ENCODE measurements at regions not wholly inside any gene's neighbourhood (a gene's known extent, or its start where the extent isn't known, plus 50 kb on each side); places are given as distances from the start of the nearest gene placed in this dataset.
"Not testable (repeated sequence)": the region's sequence is repeated elsewhere in the genome, so short reads cannot be mapped to it uniquely, and the experiment has no call there.

GRCh38 chr6:71088166-71088565 is 131.3 kb upstream of the B3GAT2 start:
- TF ChIP-seq, protein P1, sequence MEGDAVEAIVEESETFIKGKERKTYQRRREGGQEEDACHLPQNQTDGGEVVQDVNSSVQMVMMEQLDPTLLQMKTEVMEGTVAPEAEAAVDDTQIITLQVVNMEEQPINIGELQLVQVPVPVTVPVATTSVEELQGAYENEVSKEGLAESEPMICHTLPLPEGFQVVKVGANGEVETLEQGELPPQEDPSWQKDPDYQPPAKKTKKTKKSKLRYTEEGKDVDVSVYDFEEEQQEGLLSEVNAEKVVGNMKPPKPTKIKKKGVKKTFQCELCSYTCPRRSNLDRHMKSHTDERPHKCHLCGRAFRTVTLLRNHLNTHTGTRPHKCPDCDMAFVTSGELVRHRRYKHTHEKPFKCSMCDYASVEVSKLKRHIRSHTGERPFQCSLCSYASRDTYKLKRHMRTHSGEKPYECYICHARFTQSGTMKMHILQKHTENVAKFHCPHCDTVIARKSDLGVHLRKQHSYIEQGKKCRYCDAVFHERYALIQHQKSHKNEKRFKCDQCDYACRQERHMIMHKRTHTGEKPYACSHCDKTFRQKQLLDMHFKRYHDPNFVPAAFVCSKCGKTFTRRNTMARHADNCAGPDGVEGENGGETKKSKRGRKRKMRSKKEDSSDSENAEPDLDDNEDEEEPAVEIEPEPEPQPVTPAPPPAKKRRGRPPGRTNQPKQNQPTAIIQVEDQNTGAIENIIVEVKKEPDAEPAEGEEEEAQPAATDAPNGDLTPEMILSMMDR (IDR thresholded peaks at IDR 0.05; ENCODE audit: low read depth, low read length), result no peak
- no peak for DNase-seq (ENCODE audit: low read depth in 2 of 2)
- no peak overlapping the region for H3K4me3 ChIP-seq (replicated peaks in 1 of 2; ENCODE audit: low read depth in 2 of 2, low read length in 2 of 2)

- H3K4me3 ChIP-seq (replicated peaks in 1 of 2; ENCODE audit: low read depth in 2 of 2, low read length in 2 of 2), result no peak overlapping the region
- TF ChIP-seq, protein P1 (IDR thresholded peaks at IDR 0.05; ENCODE audit: low read depth, low read length), result no peak
- no peak for DNase-seq (ENCODE audit: low read depth in 2 of 2)
These were observed 133.4 kb upstream of the B3GAT2 start for GRCh38 chr6:71090217-71090616.

GRCh38 chr6:71091167-71091566 is 134.3 kb upstream of the B3GAT2 start:
- DNase-seq (ENCODE audit: low read depth in 2 of 2), result no peak
- TF ChIP-seq, protein P1 (IDR thresholded peaks at IDR 0.05; ENCODE audit: low read depth, low read length), result no peak
- no peak overlapping the region for H3K4me3 ChIP-seq (replicated peaks in 1 of 2; ENCODE audit: low read depth in 2 of 2, low read length in 2 of 2)

DNA sequence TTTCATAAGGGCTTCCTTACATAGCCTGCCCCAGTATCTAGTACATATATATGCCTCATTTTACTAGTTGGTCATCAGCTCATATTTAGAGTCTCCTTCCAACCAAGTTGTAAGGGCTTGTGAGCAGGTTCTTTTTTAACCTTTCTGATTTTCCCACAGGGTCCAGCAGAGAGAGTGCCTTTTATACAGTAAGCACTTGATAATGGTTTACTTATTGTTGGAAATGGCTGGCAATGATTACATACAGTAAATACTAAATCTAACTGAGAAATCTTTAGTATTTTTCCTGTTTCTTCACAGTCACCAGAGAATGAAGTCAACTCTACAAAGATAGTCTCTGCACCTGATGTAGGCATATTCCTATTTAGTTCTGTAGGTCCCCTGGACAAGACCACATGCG is 135.1 kb upstream of the B3GAT2 start:
- H3K4me3 ChIP-seq (replicated peaks in 1 of 2; ENCODE audit: low read depth in 2 of 2, low read length in 2 of 2), result no peak overlapping the region
- DNase-seq (ENCODE audit: low read depth in 2 of 2), result no peak
- TF ChIP-seq, protein P1 (IDR thresholded peaks at IDR 0.05; ENCODE audit: low read depth, low read length), result no peak

- not testable (repeated sequence) for DNase-seq (ENCODE audit: low read depth in 2 of 2); H3K4me3 ChIP-seq (replicated peaks in 1 of 2; ENCODE audit: low read depth in 2 of 2, low read length in 2 of 2)
These were observed 140.4 kb upstream of the B3GAT2 start for GRCh38 chr6:71097264-71097663.

- no peak for DNase-seq (ENCODE audit: low read depth in 2 of 2)
- TF ChIP-seq, protein P1 (IDR thresholded peaks at IDR 0.05; ENCODE audit: low read depth, low read length), result no peak
These were observed 142.8 kb upstream of the B3GAT2 start for GRCh38 chr6:71099649-71100048.

GRCh38 chr6:71103130-71103529 is 146.3 kb upstream of the B3GAT2 start:
- TF ChIP-seq, protein P1 (IDR thresholded peaks at IDR 0.05; ENCODE audit: low read depth, low read length), result no peak
- no peak overlapping the region for H3K4me3 ChIP-seq (replicated peaks in 1 of 2; ENCODE audit: low read depth in 2 of 2, low read length in 2 of 2)
- no peak for DNase-seq (ENCODE audit: low read depth in 2 of 2)

More at GRCh38 chr6:71099649-71100048, 142.8 kb upstream of the B3GAT2 start:
- no peak overlapping the region for H3K4me3 ChIP-seq (replicated peaks in 1 of 2; ENCODE audit: low read depth in 2 of 2, low read length in 2 of 2)
